Esophagus muscularis mucosa (tissue), 4 donors: ENCODE measurements at regions not wholly inside any gene's neighbourhood (a gene's known extent, or its start where the extent isn't known, plus 50 kb on each side); places are given as distances from the start of the nearest gene placed in this dataset.

ENCODE experiments used
- EP300 ChIP-seq: sonication (generic); formaldehyde crosslinking; IDR thresholded peaks from one replicate; pipeline ENCODE4 v1.6.1; 2017; ENCODE audit warnings: antibody characterized with exemption
- POLR2A ChIP-seq: fragments of 450-650 bp; IDR thresholded peaks from one replicate; pipeline ENCODE4 v1.6.1; 2017; ENCODE audit warnings: antibody characterized with exemption, moderate library complexity, mild to moderate bottlenecking, low read depth
- POLR2AphosphoS5 ChIP-seq, 2 donors: sonication (generic); formaldehyde crosslinking; IDR thresholded peaks; one replicate each; pipeline ENCODE4 v1.6.1; 2017; ENCODE audit warnings: antibody characterized with exemption in 2 of 2
- TF ChIP-seq, protein P1 (sequence below), 3 experiments: fragments of 200-600 bp in 2 of 3; fragments of 450-650 bp in 1 of 3; sonication (generic) in 2 of 3; IDR thresholded peaks; one replicate each; pipeline ENCODE4 v1.5.1; 2017 to 2019; ENCODE audit warnings: antibody characterized with exemption in 3 of 3, mild to moderate bottlenecking in 2 of 3, moderate library complexity in 1 of 3

DNA sequence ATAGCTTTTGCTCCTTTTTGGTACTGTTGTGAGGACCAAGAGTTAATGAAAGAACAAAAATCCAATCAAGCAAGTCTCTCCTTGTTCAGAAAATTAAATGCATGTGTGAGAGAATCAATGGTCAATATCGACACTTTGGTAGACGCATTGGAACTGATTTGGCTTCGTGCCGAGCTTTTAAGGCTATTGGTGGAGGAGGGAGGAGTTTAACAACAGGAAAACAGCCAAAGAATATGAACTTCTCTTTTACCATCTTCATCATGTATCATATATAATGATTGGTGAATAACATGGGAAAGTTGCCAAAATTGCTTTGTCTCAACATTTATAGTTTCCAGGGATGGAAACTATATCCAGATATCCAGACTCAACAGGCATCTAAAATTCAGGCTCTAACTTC lies 266.5 kb upstream of the CITED2 start:
- no peak for TF ChIP-seq POLR2AphosphoS5 (IDR thresholded peaks at IDR 0.05)
- TF ChIP-seq, protein P1, sequence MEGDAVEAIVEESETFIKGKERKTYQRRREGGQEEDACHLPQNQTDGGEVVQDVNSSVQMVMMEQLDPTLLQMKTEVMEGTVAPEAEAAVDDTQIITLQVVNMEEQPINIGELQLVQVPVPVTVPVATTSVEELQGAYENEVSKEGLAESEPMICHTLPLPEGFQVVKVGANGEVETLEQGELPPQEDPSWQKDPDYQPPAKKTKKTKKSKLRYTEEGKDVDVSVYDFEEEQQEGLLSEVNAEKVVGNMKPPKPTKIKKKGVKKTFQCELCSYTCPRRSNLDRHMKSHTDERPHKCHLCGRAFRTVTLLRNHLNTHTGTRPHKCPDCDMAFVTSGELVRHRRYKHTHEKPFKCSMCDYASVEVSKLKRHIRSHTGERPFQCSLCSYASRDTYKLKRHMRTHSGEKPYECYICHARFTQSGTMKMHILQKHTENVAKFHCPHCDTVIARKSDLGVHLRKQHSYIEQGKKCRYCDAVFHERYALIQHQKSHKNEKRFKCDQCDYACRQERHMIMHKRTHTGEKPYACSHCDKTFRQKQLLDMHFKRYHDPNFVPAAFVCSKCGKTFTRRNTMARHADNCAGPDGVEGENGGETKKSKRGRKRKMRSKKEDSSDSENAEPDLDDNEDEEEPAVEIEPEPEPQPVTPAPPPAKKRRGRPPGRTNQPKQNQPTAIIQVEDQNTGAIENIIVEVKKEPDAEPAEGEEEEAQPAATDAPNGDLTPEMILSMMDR (IDR thresholded peaks at IDR 0.05): no peak
- no peak for TF ChIP-seq POLR2A
- no peak for TF ChIP-seq EP300
